ENCODE measurements at regions not wholly inside any gene's neighbourhood (a gene's known extent, or its start where the extent isn't known, plus 50 kb on each side); places are given as distances from the start of the nearest gene placed in this dataset.

DNA sequence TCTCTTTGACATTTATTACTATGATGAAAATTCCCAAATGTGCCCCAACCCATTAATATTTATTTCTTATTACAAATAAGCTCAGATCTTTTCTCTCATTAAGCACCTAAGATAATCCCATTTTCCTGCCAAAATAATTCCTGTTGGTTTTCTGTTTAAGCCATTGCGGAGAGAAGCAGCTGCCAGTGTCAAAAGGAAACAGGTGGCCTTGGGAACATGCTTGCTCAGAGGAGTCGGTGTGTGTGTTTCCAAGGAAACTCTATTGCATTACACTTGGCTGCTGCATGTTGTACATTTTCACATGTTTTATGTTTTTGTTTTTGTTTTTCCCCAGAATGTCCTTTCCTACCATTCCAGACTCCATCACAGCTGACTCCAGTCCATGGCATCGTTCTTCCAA lies 56.4 kb downstream of the CD24 start:
- DNase-seq = no peak

GRCh38 chr6:106916891-106917290 lies 57.6 kb downstream of the CD24 start:
- DNase-seq = no peak

DNA sequence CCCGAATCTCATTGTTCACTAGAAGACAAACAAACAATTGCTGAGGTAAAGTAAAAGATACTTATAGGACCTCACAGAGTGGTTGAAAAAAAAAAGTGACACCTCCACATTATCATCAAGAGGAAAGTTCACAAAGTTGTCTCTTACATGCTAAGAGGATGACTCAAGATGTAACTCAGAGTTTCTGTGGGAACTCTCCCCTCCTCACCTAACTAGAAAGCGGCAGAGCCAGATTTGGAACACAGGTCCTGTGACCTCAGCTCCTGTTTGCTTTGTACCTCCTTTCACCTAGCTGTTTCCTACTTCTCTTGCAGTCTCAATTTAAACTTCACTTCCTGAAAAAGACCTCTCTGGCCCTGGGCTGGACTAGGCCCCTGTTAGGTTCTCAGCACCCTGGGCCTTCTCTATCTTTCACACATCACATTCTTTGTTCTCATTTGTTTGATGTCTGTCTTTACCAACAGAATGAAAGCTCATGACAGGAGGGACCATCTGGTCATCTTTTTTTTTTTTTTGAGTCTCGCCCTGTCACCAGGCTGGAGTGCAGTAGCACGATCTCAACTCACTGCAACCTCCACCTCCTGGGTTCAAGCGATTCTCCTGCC lies 60.8 kb downstream of the CD24 start:
- no peak for DNase-seq

DNA sequence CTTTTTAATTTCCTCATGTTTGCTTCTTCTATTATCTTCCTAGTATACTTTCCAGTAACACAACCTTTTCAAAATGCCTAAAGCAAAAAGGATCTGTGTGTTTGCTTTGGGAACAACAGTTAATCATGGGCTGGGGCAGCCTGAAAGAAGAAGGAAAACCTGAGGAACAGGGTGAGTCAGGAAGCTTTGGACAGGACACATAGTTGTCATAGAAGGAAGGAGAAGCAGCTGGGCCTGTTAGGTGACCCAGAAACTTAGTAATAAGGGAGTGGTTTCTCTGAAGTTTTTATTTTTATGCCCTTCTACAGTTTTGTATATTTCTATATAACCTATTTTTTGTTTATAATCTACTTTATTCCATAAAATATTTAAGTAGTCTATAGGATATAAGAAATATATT lies 61.4 kb downstream of the CD24 start:
- no peak for DNase-seq

DNA sequence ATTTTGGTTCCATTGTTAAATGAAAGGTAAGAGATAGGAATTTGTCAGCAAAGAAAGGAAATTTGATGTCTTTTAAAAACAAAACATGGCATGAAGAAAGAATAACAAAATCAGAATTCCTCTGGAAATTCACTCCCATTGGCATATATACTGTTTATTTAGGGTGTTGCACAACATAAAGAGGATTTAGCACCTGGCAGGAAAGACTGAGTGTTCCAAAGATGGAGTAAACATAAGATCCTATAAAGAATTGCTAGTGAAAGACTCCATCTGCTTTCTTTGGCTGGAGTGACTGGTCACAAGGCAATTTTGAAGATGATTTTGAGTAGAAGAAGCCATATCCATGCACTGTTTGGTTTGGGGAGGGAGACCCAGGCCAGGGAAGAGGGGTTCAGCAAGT lies 62.4 kb downstream of the CD24 start:
- no peak for DNase-seq

DNA sequence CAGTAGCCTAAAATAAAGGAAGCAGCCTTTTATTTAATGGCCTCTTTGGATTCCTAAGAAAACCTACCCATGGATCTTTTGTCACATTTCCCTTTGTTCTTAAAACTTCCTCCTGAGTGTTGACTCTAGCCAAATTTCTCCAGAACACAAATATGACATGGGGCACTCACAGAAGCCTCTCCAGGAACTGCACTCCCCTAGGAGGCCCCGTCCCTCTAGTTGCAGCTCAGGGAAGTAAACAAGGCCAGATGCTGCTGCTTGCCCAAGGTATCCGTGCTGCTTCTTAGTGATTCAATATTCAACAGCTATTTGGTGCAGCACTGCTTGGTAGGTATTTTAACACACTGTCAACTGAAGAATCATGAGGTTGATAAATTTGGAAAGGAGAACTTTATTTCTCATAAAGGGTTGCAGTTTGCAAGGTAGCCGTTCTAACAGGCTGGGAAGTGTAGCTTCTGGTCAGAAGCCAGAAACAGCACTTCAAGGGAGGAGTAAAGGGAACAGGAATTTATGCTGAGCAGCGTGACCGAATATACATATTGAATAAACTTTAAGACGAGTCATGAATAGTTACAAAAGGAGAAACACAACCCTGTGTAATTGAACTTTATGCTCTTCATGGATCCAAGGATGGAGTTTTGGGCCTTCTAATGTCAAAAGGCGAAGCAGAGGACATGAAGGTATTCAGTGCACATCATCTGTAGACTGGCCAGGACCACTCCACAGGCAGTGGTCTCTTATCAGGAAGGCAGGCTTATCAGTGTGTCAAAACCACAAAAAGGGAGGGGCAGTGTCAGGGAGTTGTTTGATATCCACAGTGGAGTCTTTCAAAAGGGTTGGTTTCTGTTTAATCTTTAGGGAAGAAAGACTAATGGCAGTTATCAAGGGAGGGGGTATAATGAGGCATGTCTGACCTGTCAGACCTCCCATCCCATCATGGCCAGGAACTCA lies 63.3 kb downstream of the CD24 start:
- DNase-seq = peak; percentile 7

DNA sequence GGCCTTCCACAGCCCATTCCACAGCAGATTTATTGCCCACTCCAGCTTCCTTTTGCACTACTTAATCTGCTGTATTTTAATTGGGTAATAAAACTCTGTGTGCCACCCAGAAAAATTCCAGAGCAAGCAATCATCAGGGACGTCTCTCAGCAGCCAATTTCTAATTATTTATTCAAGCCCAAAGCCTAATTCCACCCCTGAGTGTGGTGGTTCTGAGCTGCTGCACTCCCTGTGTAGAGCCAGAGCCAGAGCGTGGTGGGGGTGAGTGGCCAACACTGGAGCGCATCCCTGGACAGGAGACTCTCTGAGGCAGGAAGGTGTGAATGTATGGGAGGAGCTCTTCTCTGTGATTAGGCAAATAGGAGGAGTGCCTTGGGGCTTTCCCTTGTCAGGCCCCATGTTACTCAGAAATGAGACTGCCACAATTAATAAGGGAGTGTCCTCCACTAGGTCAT lies 66.1 kb downstream of the CD24 start:
- no peak for DNase-seq

GRCh38 chr6:106907754-106908153 lies 66.8 kb downstream of the CD24 start:
- DNase-seq = no peak

DNA sequence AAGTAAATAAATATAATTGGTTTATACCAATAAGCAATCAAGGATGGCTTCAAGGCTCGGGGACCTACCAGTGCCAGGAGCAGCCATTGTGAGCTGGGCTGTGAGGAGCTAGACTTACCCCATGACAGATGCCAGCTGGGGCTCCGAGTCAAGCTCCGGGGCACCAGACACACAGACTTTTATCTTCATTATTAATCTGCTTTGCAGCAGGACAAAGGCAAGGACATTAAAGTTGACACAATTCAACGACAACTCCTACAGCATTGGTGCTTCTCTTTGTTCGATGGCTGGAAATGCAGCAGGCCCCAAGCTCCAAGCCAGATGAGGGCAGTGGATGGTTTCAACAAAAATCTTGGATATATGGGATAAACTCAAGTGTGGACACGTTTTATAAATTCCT lies 68.3 kb downstream of the CD24 start:
- no peak for DNase-seq

DNA sequence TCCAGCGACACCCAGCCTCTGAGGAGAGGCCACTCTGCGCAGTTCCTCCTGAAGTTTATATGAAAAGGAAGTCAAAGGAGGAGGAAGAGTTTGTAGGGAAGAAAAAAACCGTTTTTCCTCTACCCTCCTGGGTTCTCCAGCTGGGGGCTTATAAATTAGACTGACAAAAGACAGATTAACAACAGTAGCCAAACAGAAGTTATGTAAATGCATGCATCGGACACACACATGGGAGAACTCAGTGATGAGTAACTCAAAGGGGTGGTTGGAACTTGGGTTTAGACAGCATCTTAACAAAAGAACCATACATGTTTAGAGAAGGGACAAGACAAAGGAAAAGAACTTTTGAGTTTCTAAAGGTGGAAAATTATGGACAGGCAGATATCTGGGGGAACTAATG lies 71.2 kb downstream of the CD24 start:
- DNase-seq = no peak

GRCh38 chr6:106901062-106901461 lies 73.5 kb downstream of the CD24 start:
- DNase-seq = no peak

- DNase-seq = no peak
Measured at GRCh38 chr6:106899697-106900096, 74.8 kb downstream of the CD24 start.

DNA sequence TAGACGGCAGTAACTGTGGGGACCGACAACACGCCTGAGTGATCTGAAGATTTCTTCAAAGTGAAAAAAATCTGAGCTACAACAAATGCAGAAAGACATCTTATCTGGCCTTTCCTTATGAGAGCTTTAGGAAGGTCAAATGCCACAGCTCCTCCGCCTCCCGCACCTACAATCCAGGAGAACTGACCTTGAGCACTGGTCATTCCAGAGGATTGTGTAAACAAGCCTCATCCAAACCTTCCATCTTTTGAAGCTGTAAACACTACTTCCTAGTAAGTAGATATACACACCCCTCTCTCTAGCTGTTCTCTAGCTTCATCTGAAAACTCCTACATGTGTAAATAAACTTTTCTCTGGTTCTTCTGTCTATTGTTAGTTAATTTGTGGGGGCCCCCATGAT lies 76.9 kb downstream of the CD24 start:
- DNase-seq = no peak

GRCh38 chr6:106895703-106896040 lies 78.9 kb downstream of the CD24 start:
- no peak for DNase-seq

DNA sequence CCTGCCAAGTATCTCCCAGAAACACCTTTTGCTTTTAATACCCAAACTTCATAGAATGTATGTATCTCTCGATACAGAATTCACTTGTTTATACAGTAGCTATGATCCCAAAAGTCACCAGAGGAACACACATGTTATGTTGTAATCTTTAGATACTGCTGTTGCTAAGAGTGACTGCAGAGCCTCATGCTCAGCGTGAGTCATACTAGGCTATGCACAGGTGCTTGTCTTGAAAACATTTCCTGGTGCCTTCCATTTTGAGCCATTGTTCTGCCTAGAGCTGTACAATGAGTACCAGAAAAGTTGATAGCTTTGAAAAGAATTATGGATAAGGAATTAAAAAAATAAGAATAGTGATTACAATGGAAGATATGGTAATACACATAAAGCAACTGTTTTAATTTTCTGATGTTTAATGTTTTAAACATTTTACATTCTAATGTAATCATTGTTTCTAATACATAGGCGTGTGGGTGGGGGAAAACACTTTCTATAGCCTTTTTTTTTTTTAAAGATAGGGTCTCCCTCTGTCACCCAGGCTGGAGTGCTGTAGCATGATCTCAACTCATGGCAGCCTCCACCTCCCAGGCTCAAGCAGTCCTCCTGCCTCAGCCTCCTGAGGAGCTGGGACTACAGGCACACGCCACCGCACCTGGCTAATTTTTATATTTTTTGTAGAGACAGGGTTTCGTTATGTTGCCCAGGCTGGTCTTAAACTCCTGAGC lies 79.4 kb downstream of the CD24 start:
- no peak for DNase-seq

DNA sequence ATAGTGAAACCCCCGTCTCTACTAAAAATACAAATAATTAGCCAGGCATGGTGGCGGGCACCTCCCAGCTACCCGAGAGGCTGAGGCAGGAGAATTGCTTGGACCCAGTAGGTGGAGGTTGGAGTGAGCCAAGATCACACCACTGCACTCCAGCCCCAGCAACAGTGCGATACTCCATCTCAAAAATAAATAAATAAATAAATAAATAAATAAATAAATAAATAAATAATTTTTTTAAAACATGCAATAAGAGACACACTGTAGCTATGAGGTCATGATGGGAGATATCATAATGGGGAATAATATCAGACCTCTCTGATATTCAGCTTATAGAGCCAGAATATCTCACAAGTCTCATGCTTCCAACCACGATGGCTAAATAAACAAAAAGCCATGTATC lies 82.3 kb downstream of the CD24 start:
- DNase-seq = no peak

DNA sequence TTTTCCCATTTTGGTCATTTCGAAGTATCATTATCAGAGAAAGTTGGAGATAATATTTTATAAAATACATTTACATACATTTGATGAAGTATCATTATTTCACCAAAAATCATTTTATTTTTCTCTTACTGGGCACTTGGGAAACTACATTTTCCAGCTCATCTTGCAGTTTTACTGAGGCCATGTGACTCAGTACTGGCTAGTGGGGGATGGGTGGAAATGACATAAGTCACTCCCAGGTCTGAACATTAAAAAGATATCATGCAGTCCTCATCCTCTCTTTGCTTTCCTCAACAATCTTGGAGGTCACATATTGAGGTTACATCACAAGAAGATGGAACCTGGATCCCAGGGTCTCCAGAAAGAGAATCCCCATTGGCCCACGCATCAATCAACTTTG lies 84.1 kb downstream of the CD24 start:
- no peak for DNase-seq

DNA sequence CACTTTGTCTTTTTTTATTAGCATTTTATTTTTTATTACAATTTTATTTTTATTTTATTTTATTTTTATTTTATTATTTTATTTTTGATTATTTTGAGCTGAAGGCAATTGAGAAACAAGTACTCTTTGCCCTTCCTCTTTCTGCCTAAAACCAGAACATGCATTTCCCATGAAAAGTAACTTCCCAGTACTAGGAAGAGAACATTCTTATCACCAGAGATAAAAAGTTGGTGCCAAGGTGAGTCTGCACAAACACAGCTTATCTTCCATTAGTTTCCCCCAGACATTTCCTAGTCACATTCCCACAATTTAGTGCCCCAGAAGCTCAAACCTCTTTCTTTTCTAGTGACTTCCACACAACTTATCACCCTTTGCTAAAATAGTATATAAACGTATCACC lies 84.8 kb downstream of the CD24 start:
- no peak for DNase-seq

GRCh38 chr6:106886922-106887797 lies 87.4 kb downstream of the CD24 start:
- DNase-seq = no peak

- DNase-seq = no peak
Measured at GRCh38 chr6:106886081-106886843, 88.3 kb downstream of the CD24 start.

DNA sequence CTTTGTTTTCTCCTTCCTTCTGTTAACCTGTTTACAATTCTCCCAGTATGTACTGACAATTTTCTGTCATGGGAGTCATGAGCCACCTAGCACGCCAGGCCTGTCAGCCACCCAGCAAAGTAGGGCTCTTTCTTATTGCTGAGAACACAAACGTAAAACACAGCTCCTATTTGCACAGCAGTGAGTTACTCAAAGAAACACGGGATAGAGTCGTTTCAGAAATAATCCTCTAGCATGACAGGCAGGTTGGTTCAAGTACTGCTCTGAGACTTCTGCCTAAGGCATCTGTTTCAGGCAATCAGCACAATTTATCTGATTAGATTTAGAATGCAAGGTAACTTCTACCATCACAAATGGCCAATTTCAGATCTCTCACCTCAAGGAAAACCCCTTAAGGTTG lies 88.8 kb downstream of the CD24 start:
- DNase-seq = no peak

DNA sequence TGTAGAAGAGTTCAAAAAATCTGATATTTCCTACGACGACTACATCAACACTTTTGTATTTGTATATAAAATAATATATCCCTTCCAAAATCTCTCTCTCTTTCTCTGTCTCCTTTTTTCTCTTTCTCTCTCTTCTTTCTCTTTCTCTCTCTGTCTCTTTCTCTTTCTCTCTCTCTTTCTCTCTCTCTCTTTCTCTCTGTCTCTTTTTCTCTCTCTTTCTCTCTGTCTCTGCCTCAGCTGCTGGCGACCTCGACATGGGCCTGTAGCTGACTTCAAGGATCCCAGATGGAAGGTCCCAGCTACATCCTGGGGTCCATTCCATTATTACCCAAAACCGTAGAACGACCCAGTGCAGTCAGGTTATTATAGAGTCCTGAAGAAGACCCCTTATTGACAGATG lies 90.0 kb downstream of the CD24 start:
- no peak for DNase-seq

Measured in DMS79 (cell line).